WTC11 (cell line): ENCODE measurements at regions not wholly inside any gene's neighbourhood (a gene's known extent, or its start where the extent isn't known, plus 50 kb on each side); places are given as distances from the start of the nearest gene placed in this dataset.

Experiments
- ATAC-seq: fragments of 200-7000 bp; cut with Tn5 transposase; 2 replicates; pipeline ENCODE4 v1.10.0; 2021; ENCODE audit warnings: mild to moderate bottlenecking, moderate library complexity
- CTCF ChIA-PET: fragments of 300-600 bp; sonication (Branson Sonifier 250); formaldehyde crosslinking; loops from one replicate; lab custom pipeline; 2021; ENCODE audit warnings: antibody characterized with exemption; lab: Charles Lee
- POLR2A ChIA-PET: fragments of 350-600 bp; sonication (Branson Sonifier 250); formaldehyde crosslinking; loops from one replicate; lab custom pipeline; 2021; ENCODE audit warnings: antibody characterized with exemption; lab: Charles Lee
- DNase-seq: peaks from one replicate; pipeline ENCODE4 v3.0.0; 2021; ENCODE audit warnings: low spot score
- H3K27ac Mint-ChIP-seq: 2 replicates; pipeline ENCODE4 v1.8.0; 2021; ENCODE audit warnings: mixed read lengths
- H3K27me3 Mint-ChIP-seq: 2 replicates; pipeline ENCODE4 v1.8.0; 2021; ENCODE audit warnings: low read depth, mild to moderate bottlenecking, moderate library complexity, mixed read lengths
- H3K36me3 Mint-ChIP-seq: 2 replicates; pipeline ENCODE4 v1.8.0; 2021; ENCODE audit warnings: mixed read lengths
- H3K4me1 Mint-ChIP-seq: 2 replicates; pipeline ENCODE4 v1.8.0; 2022; ENCODE audit warnings: mixed read lengths
- H3K4me3 Mint-ChIP-seq: 2 replicates; pipeline ENCODE4 v1.8.0; 2021; ENCODE audit warnings: mild to moderate bottlenecking, moderate library complexity, mixed read lengths
- H3K9me3 Mint-ChIP-seq: 2 replicates; pipeline ENCODE4 v1.8.0; 2021; ENCODE audit warnings: mixed read lengths
- AR ChIP-seq: fragments of 250-450 bp; sonication (Bioruptor Pico); IDR thresholded peaks from 2 replicates; pipeline ENCODE4 v1.9.0; 2021; ENCODE audit warnings: mild to moderate bottlenecking
- ELF4 ChIP-seq: sonication (generic); formaldehyde crosslinking; IDR thresholded peaks from 2 replicates; pipeline ENCODE4 v1.8.1; 2022; ENCODE audit warnings: low read depth, mild to moderate bottlenecking, moderate library complexity, missing genetic modification reagents
- FOXP1 ChIP-seq: sonication (generic); formaldehyde crosslinking; IDR thresholded peaks from 2 replicates; pipeline ENCODE4 v1.8.0; 2022; ENCODE audit warnings: missing genetic modification reagents, mild to moderate bottlenecking, moderate library complexity, borderline replicate concordance
- GTF2I ChIP-seq: fragments of 250-450 bp; sonication (Bioruptor Pico); conservative IDR thresholded peaks from 2 replicates; pipeline ENCODE4 v1.4.0; 2021; ENCODE audit warnings: mild to moderate bottlenecking
- HMGXB4 ChIP-seq: sonication (generic); formaldehyde crosslinking; IDR thresholded peaks from 2 replicates; pipeline ENCODE4 v1.8.1; 2023; ENCODE audit warnings: mild to moderate bottlenecking, moderate library complexity, missing genetic modification reagents
- JUN ChIP-seq: sonication (generic); formaldehyde crosslinking; IDR thresholded peaks from 2 replicates; pipeline ENCODE4 v1.8.0; 2023; ENCODE audit warnings: mild to moderate bottlenecking, missing genetic modification reagents
- MXD4 ChIP-seq: fragments of 250-450 bp; sonication (Bioruptor Pico); IDR thresholded peaks from 2 replicates; pipeline ENCODE4 v1.8.0; 2021; ENCODE audit warnings: mild to moderate bottlenecking, moderate library complexity, borderline replicate concordance
- MYBL2 ChIP-seq: sonication (generic); formaldehyde crosslinking; IDR thresholded peaks from 2 replicates; pipeline ENCODE4 v1.8.1; 2023; ENCODE audit warnings: mild to moderate bottlenecking, moderate library complexity, missing genetic modification reagents
- NFATC4 ChIP-seq: fragments of 250-450 bp; sonication (Bioruptor Pico); IDR thresholded peaks from 2 replicates; pipeline ENCODE4 v1.9.0; 2021; ENCODE audit warnings: mild to moderate bottlenecking
- NFE2L1 ChIP-seq: sonication (generic); formaldehyde crosslinking; IDR thresholded peaks from 2 replicates; pipeline ENCODE4 v1.8.1; 2023; ENCODE audit warnings: missing genetic modification reagents
- PRDM15 ChIP-seq: sonication (generic); formaldehyde crosslinking; IDR thresholded peaks from 2 replicates; pipeline ENCODE4 v1.8.0; 2022; ENCODE audit warnings: missing genetic modification reagents
- TP53 ChIP-seq: sonication (generic); formaldehyde crosslinking; IDR thresholded peaks from 2 replicates; pipeline ENCODE4 v1.8.1; 2023; ENCODE audit warnings: mild to moderate bottlenecking, missing genetic modification reagents
- USF2 ChIP-seq: sonication (generic); formaldehyde crosslinking; IDR thresholded peaks from 2 replicates; pipeline ENCODE4 v1.8.1; 2023; ENCODE audit warnings: mild to moderate bottlenecking, missing genetic modification reagents, moderate library complexity
- ZNF138 ChIP-seq: sonication (generic); formaldehyde crosslinking; conservative IDR thresholded peaks from 2 replicates; pipeline ENCODE4 v1.8.1; 2022; ENCODE audit warnings: mild to moderate bottlenecking, moderate library complexity, missing genetic modification reagents
- ZNF219 ChIP-seq: sonication (generic); formaldehyde crosslinking; IDR thresholded peaks from 2 replicates; pipeline ENCODE4 v1.8.0; 2023; ENCODE audit warnings: missing genetic modification reagents, mild to moderate bottlenecking, borderline replicate concordance
- ZNF317 ChIP-seq: sonication (generic); formaldehyde crosslinking; IDR thresholded peaks from 2 replicates; pipeline ENCODE4 v1.8.1; 2023; ENCODE audit warnings: low read depth, mild to moderate bottlenecking, moderate library complexity, missing genetic modification reagents, borderline replicate concordance
- ZNF671 ChIP-seq: fragments of 250-450 bp; sonication (Bioruptor Pico); IDR thresholded peaks from 2 replicates; pipeline ENCODE4 v1.8.0; 2021; ENCODE audit warnings: mild to moderate bottlenecking
- TF ChIP-seq, protein P1 (sequence below): sonication (generic); formaldehyde crosslinking; IDR thresholded peaks from 2 replicates; pipeline ENCODE4 v1.8.0; 2022; ENCODE audit warnings: mild to moderate bottlenecking, missing genetic modification reagents
- TF ChIP-seq, protein P2 (sequence below): sonication (generic); formaldehyde crosslinking; IDR thresholded peaks from 2 replicates; pipeline ENCODE4 v1.8.0; 2022; ENCODE audit warnings: mild to moderate bottlenecking, missing genetic modification reagents

DNA sequence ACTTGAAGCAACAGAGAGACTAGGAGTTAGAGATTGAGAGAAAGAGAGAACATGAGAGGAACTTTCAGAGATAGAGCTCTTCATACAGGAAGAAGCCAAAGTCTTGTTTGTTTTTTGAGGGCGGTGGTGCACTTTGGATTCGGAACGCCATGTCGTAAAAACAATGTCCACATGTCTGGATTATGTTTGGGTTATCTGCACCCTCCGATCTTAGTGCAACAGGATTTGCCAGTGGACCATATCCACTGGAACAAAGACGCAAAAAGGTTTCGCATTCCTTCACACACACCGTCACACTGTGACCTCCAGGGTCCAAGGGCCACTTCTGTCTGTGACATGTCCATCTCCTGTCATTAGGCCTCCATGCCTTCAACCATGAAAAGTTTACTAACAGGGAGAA is 141.8 kb upstream of the ATP11B start:
- POLR2A ChIA-PET, result no interaction called here
- Mint-ChIP-seq H3K27me3 (no peaks in the 10 kb centered on the region; the same call in 1 of the 2 replicates), H3K9me3 (peaks cover 9% of the 10 kb centered on the region), H3K4me1 (no peaks in the 10 kb centered on the region), H3K36me3 (no peaks in the 10 kb centered on the region), H3K27ac (no peak overlapping the region), H3K4me3 (no peak overlapping the region)
- CTCF ChIA-PET, result interaction anchor here (0.6 kb wide), 1 partner anchor 910 kb away, joined by 4 read pairs; no protein-coding TSS in a partner anchor
- DNase-seq, result no peak
- ATAC-seq, result no peak
- TF ChIP-seq, protein P1, sequence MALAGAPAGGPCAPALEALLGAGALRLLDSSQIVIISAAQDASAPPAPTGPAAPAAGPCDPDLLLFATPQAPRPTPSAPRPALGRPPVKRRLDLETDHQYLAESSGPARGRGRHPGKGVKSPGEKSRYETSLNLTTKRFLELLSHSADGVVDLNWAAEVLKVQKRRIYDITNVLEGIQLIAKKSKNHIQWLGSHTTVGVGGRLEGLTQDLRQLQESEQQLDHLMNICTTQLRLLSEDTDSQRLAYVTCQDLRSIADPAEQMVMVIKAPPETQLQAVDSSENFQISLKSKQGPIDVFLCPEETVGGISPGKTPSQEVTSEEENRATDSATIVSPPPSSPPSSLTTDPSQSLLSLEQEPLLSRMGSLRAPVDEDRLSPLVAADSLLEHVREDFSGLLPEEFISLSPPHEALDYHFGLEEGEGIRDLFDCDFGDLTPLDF (CRISPR knock-in tag), result no peak
- TF ChIP-seq, protein P2, sequence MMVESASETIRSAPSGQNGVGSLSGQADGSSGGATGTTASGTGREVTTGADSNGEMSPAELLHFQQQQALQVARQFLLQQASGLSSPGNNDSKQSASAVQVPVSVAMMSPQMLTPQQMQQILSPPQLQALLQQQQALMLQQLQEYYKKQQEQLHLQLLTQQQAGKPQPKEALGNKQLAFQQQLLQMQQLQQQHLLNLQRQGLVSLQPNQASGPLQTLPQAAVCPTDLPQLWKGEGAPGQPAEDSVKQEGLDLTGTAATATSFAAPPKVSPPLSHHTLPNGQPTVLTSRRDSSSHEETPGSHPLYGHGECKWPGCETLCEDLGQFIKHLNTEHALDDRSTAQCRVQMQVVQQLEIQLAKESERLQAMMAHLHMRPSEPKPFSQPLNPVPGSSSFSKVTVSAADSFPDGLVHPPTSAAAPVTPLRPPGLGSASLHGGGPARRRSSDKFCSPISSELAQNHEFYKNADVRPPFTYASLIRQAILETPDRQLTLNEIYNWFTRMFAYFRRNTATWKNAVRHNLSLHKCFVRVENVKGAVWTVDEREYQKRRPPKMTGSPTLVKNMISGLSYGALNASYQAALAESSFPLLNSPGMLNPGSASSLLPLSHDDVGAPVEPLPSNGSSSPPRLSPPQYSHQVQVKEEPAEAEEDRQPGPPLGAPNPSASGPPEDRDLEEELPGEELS (CRISPR knock-in tag), result no peak
- no peak for TF ChIP-seq HMGXB4 (CRISPR knock-in tag)
- no peak for TF ChIP-seq ELF4
- TF ChIP-seq ZNF317 (CRISPR knock-in tag), result no peak
- no peak for TF ChIP-seq NFE2L1
- TF ChIP-seq ZNF138 (CRISPR knock-in tag), result no peak
- no peak for TF ChIP-seq AR (CRISPR knock-in tag)
- TF ChIP-seq FOXP1 (CRISPR knock-in tag), result no peak
- no peak for TF ChIP-seq PRDM15
- TF ChIP-seq GTF2I (CRISPR knock-in tag), result no peak
- no peak for TF ChIP-seq NFATC4 (CRISPR knock-in tag)
- no peak for TF ChIP-seq TP53 (CRISPR knock-in tag)
- no peak for TF ChIP-seq MYBL2 (CRISPR knock-in tag)
- no peak for TF ChIP-seq MXD4
- TF ChIP-seq USF2 (CRISPR knock-in tag), result no peak
- no peak for TF ChIP-seq JUN (CRISPR knock-in tag)
- no peak for TF ChIP-seq ZNF671 (CRISPR knock-in tag)
- TF ChIP-seq ZNF219, result no peak
